ENCODE measurements at regions not wholly inside any gene's neighbourhood (a gene's known extent, or its start where the extent isn't known, plus 50 kb on each side); places are given as distances from the start of the nearest gene placed in this dataset.
"Not testable (repeated sequence)": the region's sequence is repeated elsewhere in the genome, so short reads cannot be mapped to it uniquely, and the experiment has no call there.

- Mint-ChIP-seq H3K27me3 (ENCODE audit: low read depth, poor library complexity) (peaks cover 2% of the 10 kb centered on the region), H3K9me3 (no peaks in the 10 kb centered on the region), H3K36me3 (ENCODE audit: low read depth) (no peaks in the 10 kb centered on the region), H3K27ac (no peak overlapping the region), H3K4me1 (no peaks in the 10 kb centered on the region), H3K4me3 (no peak overlapping the region)
- DNase-seq: no peak
- TF ChIP-seq CTCF (IDR thresholded peaks at IDR 0.05): no peak
Observed at GRCh38 chr6:56734335-56734734, 91.6 kb upstream of the DST start.

- Mint-ChIP-seq H3K4me1 (no peaks in the 10 kb centered on the region), H3K4me3 (no peak overlapping the region), H3K27ac (peak overlapping the region; percentile 58), H3K36me3 (ENCODE audit: low read depth) (no peaks in the 10 kb centered on the region), H3K27me3 (ENCODE audit: low read depth, poor library complexity) (peaks cover 2% of the 10 kb centered on the region), H3K9me3 (no peaks in the 10 kb centered on the region)
- DNase-seq: no peak
- TF ChIP-seq CTCF (IDR thresholded peaks at IDR 0.05): no peak
Observed at GRCh38 chr6:56733211-56733697, 90.6 kb upstream of the DST start.

- Mint-ChIP-seq H3K27ac (no peak overlapping the region), H3K36me3 (ENCODE audit: low read depth) (no peaks in the 10 kb centered on the region), H3K4me3 (no peak overlapping the region), H3K4me1 (no peaks in the 10 kb centered on the region), H3K9me3 (no peaks in the 10 kb centered on the region), H3K27me3 (ENCODE audit: low read depth, poor library complexity) (peaks cover 2% of the 10 kb centered on the region)
- no peak for DNase-seq
- TF ChIP-seq CTCF (IDR thresholded peaks at IDR 0.05): no peak
Observed at GRCh38 chr6:56732517-56732916, 89.8 kb upstream of the DST start.

GRCh38 chr6:56730663-56731529 is 88.2 kb upstream of the DST start:
- no peak for TF ChIP-seq CTCF (IDR thresholded peaks at IDR 0.05)
- no peaks in the 10 kb centered on the region for H3K36me3 Mint-ChIP-seq (ENCODE audit: low read depth)
- no peaks in the 10 kb centered on the region for H3K27me3 Mint-ChIP-seq (ENCODE audit: low read depth, poor library complexity)
- no peaks in the 10 kb centered on the region for H3K9me3 Mint-ChIP-seq
- no peak for DNase-seq
- H3K27ac Mint-ChIP-seq: peak overlapping the region; percentile 26
- H3K4me3 Mint-ChIP-seq: no peak overlapping the region
- peaks cover 5% of the 10 kb centered on the region for H3K4me1 Mint-ChIP-seq

GRCh38 chr6:56729719-56730118 is 87.0 kb upstream of the DST start:
- DNase-seq: no peak

GRCh38 chr6:56729166-56729565 is 86.5 kb upstream of the DST start:
- not testable (repeated sequence) for H3K36me3 Mint-ChIP-seq (ENCODE audit: low read depth); H3K4me3 Mint-ChIP-seq; H3K9me3 Mint-ChIP-seq; H3K27ac Mint-ChIP-seq; H3K27me3 Mint-ChIP-seq (ENCODE audit: low read depth, poor library complexity); DNase-seq
- peaks cover 12% of the 10 kb centered on the region for H3K4me1 Mint-ChIP-seq

More at GRCh38 chr6:56729719-56730118, 87.0 kb upstream of the DST start:
- no peaks in the 10 kb centered on the region for H3K36me3 Mint-ChIP-seq (ENCODE audit: low read depth)
- peaks cover 12% of the 10 kb centered on the region for H3K4me1 Mint-ChIP-seq
- no peak overlapping the region for H3K4me3 Mint-ChIP-seq
- H3K9me3 Mint-ChIP-seq: no peaks in the 10 kb centered on the region
- TF ChIP-seq CTCF (IDR thresholded peaks at IDR 0.05): no peak
- no peak overlapping the region for H3K27ac Mint-ChIP-seq
- H3K27me3 Mint-ChIP-seq (ENCODE audit: low read depth, poor library complexity): no peaks in the 10 kb centered on the region
